ENCODE measurements at regions not wholly inside any gene's neighbourhood (a gene's known extent, or its start where the extent isn't known, plus 50 kb on each side); places are given as distances from the start of the nearest gene placed in this dataset.

GRCh38 chr12:4041187-4041885 is 168.1 kb upstream of the PARP11 start:
- no peak for ATAC-seq
- TF ChIP-seq ZFP3 (CRISPR knock-in tag; IDR thresholded peaks at IDR 0.05) (no peak), ZNF8 (CRISPR knock-in tag; IDR thresholded peaks at IDR 0.05) (no peak), CREB5 (CRISPR knock-in tag; IDR thresholded peaks at IDR 0.05; ENCODE audit: low read depth) (no peak), ZNF70 (CRISPR knock-in tag; IDR thresholded peaks at IDR 0.05) (no peak), OSR1 (CRISPR knock-in tag; IDR thresholded peaks at IDR 0.05) (no peak), GLIS3 (CRISPR knock-in tag; IDR thresholded peaks at IDR 0.05) (no peak), CSRNP3 (CRISPR knock-in tag; IDR thresholded peaks at IDR 0.05) (no peak), RARB (CRISPR knock-in tag; IDR thresholded peaks at IDR 0.05) (no peak), TOX (CRISPR knock-in tag; IDR thresholded peaks at IDR 0.05; ENCODE audit: borderline replicate concordance) (no peak), TCF4 (CRISPR knock-in tag; IDR thresholded peaks at IDR 0.05; ENCODE audit: borderline replicate concordance) (no peak), POU6F1 (CRISPR knock-in tag; IDR thresholded peaks at IDR 0.05; ENCODE audit: borderline replicate concordance, low read depth) (no peak), ZFP30 (CRISPR knock-in tag; IDR thresholded peaks at IDR 0.05) (no peak), ZC3H10 (CRISPR knock-in tag; IDR thresholded peaks at IDR 0.05) (no peak), ARNTL (CRISPR knock-in tag; IDR thresholded peaks at IDR 0.05; ENCODE audit: borderline replicate concordance, low read depth) (no peak), BACH2 (CRISPR knock-in tag; IDR thresholded peaks at IDR 0.05; ENCODE audit: borderline replicate concordance) (no peak)

GRCh38 chr12:4039931-4040330 is 166.7 kb upstream of the PARP11 start:
- ATAC-seq, result no peak

More at GRCh38 chr12:4039931-4040330, 166.7 kb upstream of the PARP11 start:
- TF ChIP-seq TCF4 (CRISPR knock-in tag; IDR thresholded peaks at IDR 0.05; ENCODE audit: borderline replicate concordance) (no peak), ZNF565 (CRISPR knock-in tag; conservative IDR thresholded peaks at IDR 0.05; ENCODE audit: low read depth) (no peak), CSDC2 (CRISPR knock-in tag; IDR thresholded peaks at IDR 0.05) (no peak), CREB5 (CRISPR knock-in tag; IDR thresholded peaks at IDR 0.05; ENCODE audit: low read depth) (no peak), ZFP3 (CRISPR knock-in tag; IDR thresholded peaks at IDR 0.05) (no peak), PPARA (CRISPR knock-in tag; IDR thresholded peaks at IDR 0.05; ENCODE audit: borderline replicate concordance) (no peak), POU6F1 (CRISPR knock-in tag; IDR thresholded peaks at IDR 0.05; ENCODE audit: borderline replicate concordance, low read depth) (no peak), ZNF8 (CRISPR knock-in tag; IDR thresholded peaks at IDR 0.05) (no peak), GLIS3 (CRISPR knock-in tag; IDR thresholded peaks at IDR 0.05) (no peak), ISL1 (CRISPR knock-in tag; IDR thresholded peaks at IDR 0.05) (no peak), ZFP30 (CRISPR knock-in tag; IDR thresholded peaks at IDR 0.05) (no peak), OSR1 (CRISPR knock-in tag; IDR thresholded peaks at IDR 0.05) (no peak), RARB (CRISPR knock-in tag; IDR thresholded peaks at IDR 0.05) (no peak), BACH2 (CRISPR knock-in tag; IDR thresholded peaks at IDR 0.05; ENCODE audit: borderline replicate concordance) (no peak), TOX (CRISPR knock-in tag; IDR thresholded peaks at IDR 0.05; ENCODE audit: borderline replicate concordance) (no peak), ZNF70 (CRISPR knock-in tag; IDR thresholded peaks at IDR 0.05) (no peak), SNAI2 (CRISPR knock-in tag; IDR thresholded peaks at IDR 0.05) (no peak)
